Lower leg skin (tissue), 3 donors: ENCODE measurements at regions not wholly inside any gene's neighbourhood (a gene's known extent, or its start where the extent isn't known, plus 50 kb on each side); places are given as distances from the start of the nearest gene placed in this dataset.

ENCODE experiments used
- POLR2A ChIP-seq, 2 donors: fragments of 450-650 bp; IDR thresholded peaks; one replicate each; pipeline ENCODE4 v1.6.1; 2016 to 2017; ENCODE audit warnings: antibody characterized with exemption in 2 of 2, mild to moderate bottlenecking in 1 of 2, moderate library complexity in 1 of 2
- TF ChIP-seq, protein P1 (sequence below), 3 donors: fragments of 450-650 bp; IDR thresholded peaks; one replicate each; pipeline ENCODE4 v1.5.1; 2016; ENCODE audit warnings: antibody characterized with exemption in 3 of 3, mild to moderate bottlenecking in 3 of 3, moderate library complexity in 2 of 3

DNA sequence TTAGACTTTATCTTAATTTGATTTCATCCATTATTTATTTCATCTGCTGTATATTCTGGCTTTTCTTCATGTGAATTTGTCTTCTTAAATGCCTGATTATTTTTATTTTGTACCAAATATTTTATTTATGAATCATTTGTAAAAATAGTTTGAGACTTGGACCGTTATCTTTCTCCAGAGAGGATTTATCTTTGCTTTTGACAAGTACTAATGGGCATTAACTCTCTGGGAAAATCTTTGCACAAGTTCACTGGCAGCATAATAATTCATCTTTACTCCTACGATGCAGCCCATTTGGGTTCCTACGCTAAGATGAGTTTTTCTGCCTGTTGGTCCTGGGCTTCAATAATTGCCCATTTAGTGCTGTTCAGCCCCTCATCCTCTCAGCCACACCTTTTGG lies 131.0 kb upstream of the RORB start:
- TF ChIP-seq POLR2A (IDR thresholded peaks at IDR 0.05), result no peak
- TF ChIP-seq, protein P1, sequence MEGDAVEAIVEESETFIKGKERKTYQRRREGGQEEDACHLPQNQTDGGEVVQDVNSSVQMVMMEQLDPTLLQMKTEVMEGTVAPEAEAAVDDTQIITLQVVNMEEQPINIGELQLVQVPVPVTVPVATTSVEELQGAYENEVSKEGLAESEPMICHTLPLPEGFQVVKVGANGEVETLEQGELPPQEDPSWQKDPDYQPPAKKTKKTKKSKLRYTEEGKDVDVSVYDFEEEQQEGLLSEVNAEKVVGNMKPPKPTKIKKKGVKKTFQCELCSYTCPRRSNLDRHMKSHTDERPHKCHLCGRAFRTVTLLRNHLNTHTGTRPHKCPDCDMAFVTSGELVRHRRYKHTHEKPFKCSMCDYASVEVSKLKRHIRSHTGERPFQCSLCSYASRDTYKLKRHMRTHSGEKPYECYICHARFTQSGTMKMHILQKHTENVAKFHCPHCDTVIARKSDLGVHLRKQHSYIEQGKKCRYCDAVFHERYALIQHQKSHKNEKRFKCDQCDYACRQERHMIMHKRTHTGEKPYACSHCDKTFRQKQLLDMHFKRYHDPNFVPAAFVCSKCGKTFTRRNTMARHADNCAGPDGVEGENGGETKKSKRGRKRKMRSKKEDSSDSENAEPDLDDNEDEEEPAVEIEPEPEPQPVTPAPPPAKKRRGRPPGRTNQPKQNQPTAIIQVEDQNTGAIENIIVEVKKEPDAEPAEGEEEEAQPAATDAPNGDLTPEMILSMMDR (IDR thresholded peaks at IDR 0.05), result no peak
